Right renal pelvis (tissue), 4 donors: ENCODE measurements at regions not wholly inside any gene's neighbourhood (a gene's known extent, or its start where the extent isn't known, plus 50 kb on each side); places are given as distances from the start of the nearest gene placed in this dataset.

Source experiments
- DNase-seq, 4 donors: peaks; one replicate each; pipeline ENCODE4 v3.0.0-alpha.2; 2013; ENCODE audit warnings: low read depth in 4 of 4, low spot score in 3 of 4, missing footprints in 1 of 4

GRCh38 chr2:111626865-111627163 lies 257.2 kb downstream of the ANAPC1 start:
- no peak for DNase-seq

GRCh38 chr2:111627256-111627655 lies 256.7 kb downstream of the ANAPC1 start:
- no peak for DNase-seq

GRCh38 chr2:111628221-111628620 lies 255.8 kb downstream of the ANAPC1 start:
- no peak for DNase-seq

GRCh38 chr2:111629983-111630382 lies 254.0 kb downstream of the ANAPC1 start:
- DNase-seq = no peak

GRCh38 chr2:111632661-111633060 lies 251.3 kb downstream of the ANAPC1 start:
- no peak for DNase-seq

GRCh38 chr2:111633189-111633588 lies 250.8 kb downstream of the ANAPC1 start:
- DNase-seq = no peak

- DNase-seq = no peak
Measured at GRCh38 chr2:111633643-111634042, 250.3 kb downstream of the ANAPC1 start.

GRCh38 chr2:111634050-111634794 lies 249.8 kb downstream of the ANAPC1 start:
- DNase-seq = no peak

GRCh38 chr2:111634995-111635538 lies 248.9 kb downstream of the ANAPC1 start:
- no peak for DNase-seq

- DNase-seq = no peak
Measured at GRCh38 chr2:111636905-111637304, 247.1 kb downstream of the ANAPC1 start.

- no peak for DNase-seq
Measured at GRCh38 chr2:111638274-111638877, 245.6 kb downstream of the ANAPC1 start.

GRCh38 chr2:111640480-111640879 lies 243.5 kb downstream of the ANAPC1 start:
- DNase-seq = no peak

- DNase-seq = no peak
Measured at GRCh38 chr2:111642586-111643327, 241.2 kb downstream of the ANAPC1 start.

GRCh38 chr2:111643759-111644158 lies 240.2 kb downstream of the ANAPC1 start:
- no peak for DNase-seq

- DNase-seq = no peak
Measured at GRCh38 chr2:111647359-111647758, 236.6 kb downstream of the ANAPC1 start.

GRCh38 chr2:111652038-111652437 lies 232.0 kb downstream of the ANAPC1 start:
- DNase-seq = no peak

- DNase-seq = no peak
Measured at GRCh38 chr2:111652681-111653080, 231.3 kb downstream of the ANAPC1 start.

- DNase-seq = no peak
Measured at GRCh38 chr2:111653103-111653624, 230.8 kb downstream of the ANAPC1 start.

GRCh38 chr2:111653913-111654312 lies 230.1 kb downstream of the ANAPC1 start:
- DNase-seq = no peak

GRCh38 chr2:111654829-111655228 lies 229.2 kb downstream of the ANAPC1 start:
- DNase-seq = no peak

- no peak for DNase-seq
Measured at GRCh38 chr2:111656436-111656835, 227.6 kb downstream of the ANAPC1 start.
